NCI-H2029 treated with DMSO at 0.1 percent for 48 hours (cell line): ENCODE measurements at regions not wholly inside any gene's neighbourhood (a gene's known extent, or its start where the extent isn't known, plus 50 kb on each side); places are given as distances from the start of the nearest gene placed in this dataset.
A peak's percentile ranks its signal among the peaks of the same experiment; 100 is the strongest.
"Not testable (repeated sequence)": the region's sequence is repeated elsewhere in the genome, so short reads cannot be mapped to it uniquely, and the experiment has no call there.

ENCODE experiments used
- DNase-seq: peaks from one replicate; lab custom pipeline; 2025; lab: John Stamatoyannopoulos, UW

DNA sequence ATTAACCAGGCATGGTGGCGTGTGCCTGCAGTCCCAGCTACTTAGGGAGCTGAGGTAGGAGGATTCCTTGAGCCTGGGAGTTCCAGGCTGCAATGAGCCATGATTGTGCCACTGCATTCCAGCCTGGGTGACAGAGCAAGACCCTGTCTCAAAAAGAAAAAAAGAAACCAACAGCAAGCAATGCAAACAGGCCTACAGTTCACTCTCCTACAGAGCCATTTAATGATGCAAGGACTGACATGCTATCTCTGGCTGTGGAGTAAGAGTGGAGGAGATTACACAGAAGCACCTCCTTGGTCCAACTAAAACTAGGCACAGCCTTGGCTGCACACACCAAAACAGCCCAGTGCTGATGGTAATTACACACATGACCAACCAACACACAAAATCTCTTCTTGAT is 127.5 kb upstream of the SOD1 start:
- no peak for DNase-seq

GRCh38 chr21:31530897-31531705 is 128.4 kb upstream of the SOD1 start:
- peak; percentile 96 for DNase-seq

DNA sequence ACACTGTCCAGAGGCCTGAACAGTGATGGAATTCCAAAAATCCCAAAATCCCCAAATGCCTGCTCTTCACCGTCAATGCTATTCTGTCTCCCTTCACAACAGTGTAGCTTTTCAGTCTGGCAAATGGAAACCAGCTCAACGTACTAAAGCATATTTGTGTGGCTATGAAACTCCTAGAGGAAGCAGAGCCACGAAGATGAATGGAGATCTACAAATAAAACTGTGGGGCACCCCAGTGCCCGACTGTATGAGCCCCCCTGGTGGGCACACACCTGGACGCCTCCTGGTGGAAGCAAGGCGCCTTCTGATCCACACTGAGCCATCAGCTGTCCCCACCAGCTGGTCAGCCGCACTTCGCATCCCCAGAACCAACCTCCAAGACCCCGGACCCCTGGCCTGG is 129.1 kb upstream of the SOD1 start:
- no peak for DNase-seq

DNA sequence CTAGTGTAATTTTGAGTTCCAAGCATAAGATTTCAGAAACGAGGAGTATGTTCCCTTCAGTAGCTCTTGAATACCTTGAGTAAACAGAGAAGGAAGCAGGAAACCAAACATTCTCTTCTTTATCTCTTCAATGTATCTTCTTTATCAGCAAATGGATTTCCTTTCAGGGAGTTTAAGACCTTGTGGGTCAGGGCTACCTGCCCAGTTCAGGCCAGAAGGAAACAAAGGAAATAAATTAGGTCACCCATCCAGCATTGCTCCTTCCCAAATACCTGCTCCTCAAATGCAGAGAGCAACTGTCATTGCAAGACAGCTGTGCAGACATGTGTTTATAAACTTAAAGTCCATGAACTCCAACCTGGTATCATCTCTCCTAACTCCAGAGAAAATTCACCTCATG is 130.1 kb upstream of the SOD1 start:
- peak; percentile 15 for DNase-seq

DNA sequence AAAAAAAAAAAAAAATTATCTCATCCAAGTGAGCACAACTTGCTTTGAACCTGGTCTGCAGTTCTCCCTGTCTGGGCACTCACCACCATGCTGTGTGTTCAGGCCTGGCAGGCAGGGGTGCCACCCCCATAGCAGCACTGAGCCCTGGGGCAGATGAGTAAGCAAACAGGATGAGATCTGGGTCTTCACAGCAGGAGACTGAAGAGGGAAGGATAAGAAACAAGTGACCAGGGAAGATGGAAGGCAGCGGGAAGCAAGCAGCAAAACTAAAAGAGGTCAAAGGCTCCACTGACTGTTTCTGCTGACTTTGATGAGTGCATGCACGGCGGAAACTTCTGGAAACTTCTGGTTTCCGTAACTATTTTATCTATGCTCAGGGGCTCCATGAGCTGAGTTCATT is 133.5 kb upstream of the SOD1 start:
- no peak for DNase-seq

GRCh38 chr21:31524140-31524539 is 135.4 kb upstream of the SOD1 start:
- no peak for DNase-seq

- DNase-seq, result no peak
Measured at GRCh38 chr21:31521515-31521914, 138.0 kb upstream of the SOD1 start.

GRCh38 chr21:31520561-31521098 is 138.9 kb upstream of the SOD1 start:
- no peak for DNase-seq

- no peak for DNase-seq
Measured at GRCh38 chr21:31518580-31518979, 140.9 kb upstream of the SOD1 start.

DNA sequence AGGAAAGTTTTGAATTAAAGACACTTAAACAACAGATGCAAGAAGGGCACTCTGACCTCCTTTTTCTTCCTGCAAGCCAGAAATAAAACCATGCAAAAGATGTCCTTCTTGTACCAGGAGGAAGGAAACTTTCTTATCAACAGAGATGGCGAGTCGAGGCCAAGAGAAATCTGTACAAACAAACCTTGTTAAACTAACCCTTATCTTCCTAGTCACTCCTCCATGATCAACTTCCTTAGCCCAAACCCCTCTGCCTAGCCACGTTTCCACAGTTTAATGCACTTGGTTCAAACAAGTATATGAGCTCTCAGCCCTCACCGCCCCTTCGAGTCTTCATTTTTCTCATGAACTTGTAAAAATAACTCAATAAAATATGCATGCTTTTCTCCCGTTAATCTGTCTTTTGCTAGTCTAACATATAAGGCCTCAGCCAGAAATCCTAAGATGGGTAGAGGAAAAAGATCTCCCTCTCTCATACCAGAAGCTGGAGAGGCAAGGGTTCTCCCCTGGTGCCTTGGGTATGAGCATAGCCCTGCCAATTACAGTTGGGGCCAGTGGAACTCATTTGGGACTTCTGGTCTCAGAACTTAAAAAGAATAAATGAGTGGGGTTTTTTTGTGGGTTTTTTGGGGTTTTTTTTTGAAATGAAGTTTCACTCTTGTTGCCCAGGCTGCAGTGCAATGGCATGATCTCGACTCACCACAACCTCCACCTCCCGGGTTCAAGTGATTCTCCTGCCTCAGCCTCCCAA is 141.7 kb upstream of the SOD1 start:
- no peak for DNase-seq

GRCh38 chr21:31515253-31515652 is 144.2 kb upstream of the SOD1 start:
- no peak for DNase-seq

DNA sequence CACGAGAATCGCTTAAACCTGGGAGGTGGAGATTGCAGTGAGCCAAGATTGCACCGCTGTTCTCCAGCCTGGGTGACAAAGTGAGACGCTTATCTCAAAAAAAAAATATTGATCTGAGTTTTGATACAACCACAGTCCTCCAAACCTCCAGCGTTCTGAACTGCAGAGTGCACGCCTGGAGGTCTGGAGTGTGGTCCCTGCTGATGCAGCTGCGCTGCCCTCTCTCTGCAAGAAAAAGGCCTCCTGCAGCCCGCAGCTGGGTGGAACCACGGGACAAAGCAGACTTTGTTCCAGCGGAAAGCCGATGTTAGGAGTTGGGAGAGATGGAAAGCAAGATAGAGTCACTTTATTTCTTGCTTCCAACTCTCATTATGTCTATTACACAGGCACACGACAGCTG is 144.9 kb upstream of the SOD1 start:
- no peak for DNase-seq

DNA sequence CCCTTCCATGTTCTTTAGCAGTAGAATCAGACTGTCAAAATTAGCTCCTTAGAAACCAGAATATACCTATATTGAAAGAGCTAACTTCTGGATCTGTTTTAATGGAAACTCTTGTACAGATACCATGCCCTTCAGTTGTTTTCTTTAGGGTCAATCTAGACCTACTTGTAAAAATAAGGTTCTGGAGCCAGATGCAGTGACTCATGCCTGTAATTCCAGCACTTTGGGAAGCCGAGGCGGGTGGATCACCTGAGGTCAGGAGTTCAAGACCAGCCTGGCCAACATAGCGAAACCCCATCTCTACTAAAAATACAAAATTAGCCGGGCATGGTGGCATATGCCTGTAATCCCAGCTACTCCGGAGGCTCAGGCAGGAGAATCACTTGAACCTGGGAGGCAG is 146.0 kb upstream of the SOD1 start:
- not testable (repeated sequence) for DNase-seq

DNA sequence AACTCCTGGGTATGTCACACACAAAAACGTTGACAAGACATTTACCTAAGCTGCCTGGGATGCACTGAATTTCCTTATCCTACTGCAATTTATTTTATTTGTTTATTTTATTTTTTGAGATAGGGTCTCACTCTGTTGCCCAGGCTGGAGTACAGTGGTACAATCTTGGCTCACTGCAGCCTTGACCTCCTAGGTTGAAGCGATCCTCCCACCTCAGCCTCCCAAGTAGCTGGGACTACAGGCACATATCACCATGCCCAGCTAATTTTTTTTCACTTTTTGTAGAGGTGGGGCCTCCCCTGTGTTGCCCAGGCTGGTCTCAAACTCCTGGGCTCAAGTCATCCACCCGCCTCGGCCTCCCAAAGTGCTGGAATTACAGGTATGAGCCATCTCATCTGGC is 147.5 kb upstream of the SOD1 start:
- not testable (repeated sequence) for DNase-seq

DNA sequence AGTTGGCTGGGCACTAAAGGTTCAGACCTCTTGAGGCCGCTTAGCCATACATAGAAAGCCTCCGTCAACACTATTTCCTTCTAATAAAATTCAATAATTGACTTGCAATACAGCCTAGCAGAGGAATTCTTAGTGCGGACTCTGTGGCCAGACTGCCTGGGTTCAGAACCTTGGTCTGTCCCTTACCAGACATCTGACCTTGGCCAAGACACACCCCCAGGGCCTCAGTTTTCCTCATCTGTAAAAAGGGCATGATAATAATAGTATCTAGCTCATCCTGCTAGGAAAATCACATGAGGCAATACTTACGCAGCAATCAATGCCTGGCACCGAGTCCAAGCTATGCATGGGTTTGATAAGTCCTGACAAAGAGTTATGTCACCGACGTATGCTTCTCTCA is 148.2 kb upstream of the SOD1 start:
- no peak for DNase-seq

GRCh38 chr21:31509194-31510017 is 150.1 kb upstream of the SOD1 start:
- peak; percentile 49 for DNase-seq

DNA sequence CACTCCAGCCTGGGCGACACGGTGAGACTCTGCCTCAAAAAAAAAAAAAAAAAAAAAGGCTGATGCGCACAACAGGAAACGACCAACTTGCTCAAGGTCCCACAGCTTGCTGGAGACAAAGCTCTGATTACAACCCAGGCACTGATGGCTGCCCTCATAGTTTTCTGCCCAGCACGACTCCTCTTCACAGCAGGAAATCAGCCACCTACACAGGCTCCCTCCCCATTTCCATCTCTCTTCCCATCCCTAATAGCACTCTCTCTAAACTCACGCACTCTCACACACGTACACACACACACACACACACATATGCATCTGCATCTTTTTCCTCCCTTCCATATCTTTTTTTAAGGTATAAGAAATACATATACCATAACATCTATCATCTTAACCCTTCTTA is 153.5 kb upstream of the SOD1 start:
- no peak for DNase-seq

DNA sequence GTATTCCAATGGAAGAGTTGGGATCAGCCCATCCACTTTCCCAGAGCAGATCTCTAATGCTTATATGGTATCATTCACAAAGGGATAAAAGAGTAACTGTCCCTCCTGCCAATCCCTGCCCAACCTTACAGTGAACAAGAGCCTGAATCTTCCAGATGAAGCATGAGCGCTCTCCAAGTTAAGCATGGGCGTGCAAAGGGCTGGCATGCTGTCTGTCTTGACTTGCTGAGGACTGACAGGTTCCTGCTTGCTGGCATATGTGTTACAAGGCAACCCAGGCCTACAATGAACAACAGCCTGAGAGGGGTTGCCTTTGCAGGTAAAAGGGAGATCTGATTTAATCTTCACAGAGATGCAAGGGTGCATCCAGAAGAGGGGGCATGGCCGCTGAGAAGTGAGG is 155.6 kb upstream of the SOD1 start:
- DNase-seq, result no peak

DNA sequence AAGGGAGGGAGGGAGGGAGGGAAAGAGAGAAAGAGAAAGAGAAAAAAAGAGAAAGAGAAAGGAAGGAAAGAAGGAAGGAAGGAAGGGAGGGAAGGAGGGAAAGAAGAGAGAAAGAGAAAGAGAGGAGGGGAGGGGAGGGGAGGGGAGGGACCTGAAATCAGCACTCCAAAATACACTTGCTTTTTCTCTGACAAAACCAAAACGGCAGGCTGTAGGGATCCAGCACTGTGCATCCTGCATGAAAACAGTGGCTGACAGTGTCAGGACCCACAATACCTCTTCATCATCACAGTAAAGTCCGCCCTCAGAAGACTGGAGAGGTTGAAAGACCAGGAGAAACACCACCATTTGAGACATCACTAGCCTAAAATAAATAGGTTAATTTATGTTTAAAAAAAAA is 156.0 kb upstream of the SOD1 start:
- no peak for DNase-seq

DNA sequence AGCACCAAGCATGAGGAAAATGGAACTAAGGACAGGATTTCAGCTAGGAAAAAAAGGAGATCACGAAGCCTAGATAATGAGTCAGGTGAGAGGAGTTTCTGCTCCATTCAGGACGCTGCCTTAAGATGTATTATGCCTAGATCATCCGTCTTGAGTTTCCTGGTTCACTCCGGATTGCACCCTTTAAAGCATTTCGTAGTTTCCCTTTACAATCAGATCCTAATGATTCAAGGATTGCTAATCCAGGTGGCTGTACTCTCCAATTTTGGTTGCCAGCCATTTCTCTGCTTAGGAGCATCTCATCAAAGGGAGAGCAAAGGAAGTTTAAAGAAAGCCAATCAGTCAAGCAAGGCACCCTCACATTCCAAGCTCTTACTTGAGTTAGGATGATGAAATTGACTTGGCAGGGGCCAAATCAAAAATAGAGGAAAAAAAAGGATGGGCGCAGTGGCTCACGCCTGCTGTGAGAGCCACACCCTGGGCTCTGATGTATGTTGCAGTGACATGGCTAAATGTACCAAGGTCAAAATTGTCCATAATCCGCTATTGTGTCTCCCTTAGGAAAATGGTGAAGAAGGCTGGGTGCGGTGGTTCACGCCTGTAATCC is 156.9 kb upstream of the SOD1 start:
- no peak for DNase-seq

DNA sequence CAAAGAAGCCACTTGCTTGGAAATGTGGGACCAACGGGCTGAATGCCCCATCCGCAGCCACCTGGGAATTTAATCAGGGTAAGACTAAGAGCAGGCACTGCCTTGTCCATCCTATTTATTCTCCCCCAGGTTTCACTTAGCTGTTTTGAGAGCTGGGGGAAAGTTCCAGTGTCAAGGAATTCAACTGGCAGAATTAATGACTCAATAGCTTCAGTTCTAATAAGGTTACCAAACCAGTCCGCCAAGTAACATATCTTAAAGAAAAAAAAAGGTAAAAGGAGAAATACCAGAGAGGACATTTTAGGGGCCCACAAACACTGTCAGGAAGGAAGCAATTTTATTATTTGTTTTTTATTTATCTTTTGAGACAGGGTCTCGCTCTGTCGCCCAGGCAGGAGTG is 157.6 kb upstream of the SOD1 start:
- no peak for DNase-seq

GRCh38 chr21:31500982-31501381 is 156.9 kb upstream of the TIAM1 start:
- DNase-seq, result no peak
